Lower leg skin (tissue), 3 donors: ENCODE measurements at regions not wholly inside any gene's neighbourhood (a gene's known extent, or its start where the extent isn't known, plus 50 kb on each side); places are given as distances from the start of the nearest gene placed in this dataset.

Source experiments
- POLR2A ChIP-seq, 2 donors: fragments of 450-650 bp; IDR thresholded peaks; one replicate each; pipeline ENCODE4 v1.6.1; 2016 to 2017; ENCODE audit warnings: antibody characterized with exemption in 2 of 2, mild to moderate bottlenecking in 1 of 2, moderate library complexity in 1 of 2
- TF ChIP-seq, protein P1 (sequence below), 3 donors: fragments of 450-650 bp; IDR thresholded peaks; one replicate each; pipeline ENCODE4 v1.5.1; 2016; ENCODE audit warnings: antibody characterized with exemption in 3 of 3, mild to moderate bottlenecking in 3 of 3, moderate library complexity in 2 of 3

GRCh38 chr5:77921094-77921768, 145.1 kb upstream of the TBCA start:
- TF ChIP-seq, protein P1, sequence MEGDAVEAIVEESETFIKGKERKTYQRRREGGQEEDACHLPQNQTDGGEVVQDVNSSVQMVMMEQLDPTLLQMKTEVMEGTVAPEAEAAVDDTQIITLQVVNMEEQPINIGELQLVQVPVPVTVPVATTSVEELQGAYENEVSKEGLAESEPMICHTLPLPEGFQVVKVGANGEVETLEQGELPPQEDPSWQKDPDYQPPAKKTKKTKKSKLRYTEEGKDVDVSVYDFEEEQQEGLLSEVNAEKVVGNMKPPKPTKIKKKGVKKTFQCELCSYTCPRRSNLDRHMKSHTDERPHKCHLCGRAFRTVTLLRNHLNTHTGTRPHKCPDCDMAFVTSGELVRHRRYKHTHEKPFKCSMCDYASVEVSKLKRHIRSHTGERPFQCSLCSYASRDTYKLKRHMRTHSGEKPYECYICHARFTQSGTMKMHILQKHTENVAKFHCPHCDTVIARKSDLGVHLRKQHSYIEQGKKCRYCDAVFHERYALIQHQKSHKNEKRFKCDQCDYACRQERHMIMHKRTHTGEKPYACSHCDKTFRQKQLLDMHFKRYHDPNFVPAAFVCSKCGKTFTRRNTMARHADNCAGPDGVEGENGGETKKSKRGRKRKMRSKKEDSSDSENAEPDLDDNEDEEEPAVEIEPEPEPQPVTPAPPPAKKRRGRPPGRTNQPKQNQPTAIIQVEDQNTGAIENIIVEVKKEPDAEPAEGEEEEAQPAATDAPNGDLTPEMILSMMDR (IDR thresholded peaks at IDR 0.05), result no peak
- TF ChIP-seq POLR2A (IDR thresholded peaks at IDR 0.05), result no peak
